ENCODE measurements at regions not wholly inside any gene's neighbourhood (a gene's known extent, or its start where the extent isn't known, plus 50 kb on each side); places are given as distances from the start of the nearest gene placed in this dataset.
"Not testable (repeated sequence)": the region's sequence is repeated elsewhere in the genome, so short reads cannot be mapped to it uniquely, and the experiment has no call there.

GRCh38 chr17:22268912-22269220, 576.5 kb downstream of the KCNJ18 start:
- H3K36me3 ChIP-seq = no peaks in the 10 kb centered on the region
- H3K27ac ChIP-seq = no peak overlapping the region
- H3K27me3 ChIP-seq = no peaks in the 10 kb centered on the region
- TF ChIP-seq CTCF (IDR thresholded peaks at IDR 0.05) = no peak
- no peaks in the 10 kb centered on the region for H3K9me3 ChIP-seq
- H3K4me1 ChIP-seq = no peaks in the 10 kb centered on the region
- no peak for DNase-seq (ENCODE audit: low spot score)
- H3K4me3 ChIP-seq = no peak overlapping the region

- TF ChIP-seq CTCF (IDR thresholded peaks at IDR 0.05) = no peak
- H3K9me3 ChIP-seq = no peaks in the 10 kb centered on the region
- no peaks in the 10 kb centered on the region for H3K27me3 ChIP-seq
- H3K27ac ChIP-seq = no peak overlapping the region
- no peaks in the 10 kb centered on the region for H3K4me1 ChIP-seq
- no peak for DNase-seq (ENCODE audit: low spot score)
- no peaks in the 10 kb centered on the region for H3K36me3 ChIP-seq
- no peak overlapping the region for H3K4me3 ChIP-seq
Measured at GRCh38 chr17:22270381-22270780, 578.1 kb downstream of the KCNJ18 start.

GRCh38 chr17:22270809-22271208, 578.5 kb downstream of the KCNJ18 start:
- peak; percentile 32 for DNase-seq (ENCODE audit: low spot score)
- not testable (repeated sequence) for H3K9me3 ChIP-seq, H3K36me3 ChIP-seq, H3K27ac ChIP-seq, H3K4me3 ChIP-seq, H3K27me3 ChIP-seq, H3K4me1 ChIP-seq

GRCh38 chr17:22272363-22273146, 580.2 kb downstream of the KCNJ18 start:
- H3K27me3 ChIP-seq = no peaks in the 10 kb centered on the region
- no peaks in the 10 kb centered on the region for H3K9me3 ChIP-seq
- DNase-seq (ENCODE audit: low spot score) = no peak
- H3K4me1 ChIP-seq = no peaks in the 10 kb centered on the region
- H3K36me3 ChIP-seq = no peaks in the 10 kb centered on the region
- no peak overlapping the region for H3K4me3 ChIP-seq
- no peak for TF ChIP-seq CTCF (IDR thresholded peaks at IDR 0.05)
- no peak overlapping the region for H3K27ac ChIP-seq

- H3K27ac ChIP-seq = no peak overlapping the region
- DNase-seq (ENCODE audit: low spot score) = no peak
- no peaks in the 10 kb centered on the region for H3K36me3 ChIP-seq
- TF ChIP-seq CTCF (IDR thresholded peaks at IDR 0.05) = no peak
- no peaks in the 10 kb centered on the region for H3K4me1 ChIP-seq
- no peak overlapping the region for H3K4me3 ChIP-seq
- no peaks in the 10 kb centered on the region for H3K9me3 ChIP-seq
- no peaks in the 10 kb centered on the region for H3K27me3 ChIP-seq
Measured at GRCh38 chr17:22273308-22273707, 581.0 kb downstream of the KCNJ18 start.

GRCh38 chr17:22277595-22277994, 585.3 kb downstream of the KCNJ18 start:
- H3K4me1 ChIP-seq = no peaks in the 10 kb centered on the region
- H3K27ac ChIP-seq = no peak overlapping the region
- TF ChIP-seq CTCF (IDR thresholded peaks at IDR 0.05) = no peak
- no peak for DNase-seq (ENCODE audit: low spot score)
- no peaks in the 10 kb centered on the region for H3K36me3 ChIP-seq
- no peaks in the 10 kb centered on the region for H3K27me3 ChIP-seq
- H3K4me3 ChIP-seq = no peak overlapping the region
- no peaks in the 10 kb centered on the region for H3K9me3 ChIP-seq
